ENCODE measurements at regions not wholly inside any gene's neighbourhood (a gene's known extent, or its start where the extent isn't known, plus 50 kb on each side); places are given as distances from the start of the nearest gene placed in this dataset.

DNA sequence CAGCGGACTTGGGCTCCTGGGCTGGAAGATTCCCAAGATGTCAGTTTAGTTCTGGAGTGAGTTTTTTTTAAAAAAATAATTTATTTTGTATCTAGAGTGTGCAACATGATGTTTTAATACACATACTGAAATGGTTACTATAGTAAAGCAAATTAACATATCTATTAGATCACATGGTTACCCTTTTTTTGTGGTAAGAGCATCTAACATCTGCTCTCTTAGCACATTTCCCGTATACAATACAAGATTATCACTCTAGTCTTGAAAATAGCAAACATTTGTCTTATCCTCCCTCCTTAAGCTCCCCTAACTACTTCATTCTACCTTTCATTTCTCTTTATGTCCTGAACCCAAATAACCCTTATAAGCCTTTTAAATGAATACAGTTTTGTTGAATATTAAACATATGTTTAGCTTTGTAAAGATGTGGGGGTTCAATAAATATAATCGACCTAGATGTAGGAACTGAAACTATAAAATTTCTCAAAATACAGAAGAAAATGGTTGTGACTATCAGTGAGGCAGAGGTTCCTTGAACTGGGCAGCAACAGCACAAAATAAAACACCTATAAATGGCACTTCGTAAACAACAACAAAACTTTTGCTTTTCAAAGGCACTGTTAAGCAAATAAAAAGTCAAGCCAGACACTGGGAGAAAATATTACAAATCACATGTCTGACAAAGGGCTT lies 466.6 kb downstream of the FGF9 start:
- DNase-seq = no peak

DNA sequence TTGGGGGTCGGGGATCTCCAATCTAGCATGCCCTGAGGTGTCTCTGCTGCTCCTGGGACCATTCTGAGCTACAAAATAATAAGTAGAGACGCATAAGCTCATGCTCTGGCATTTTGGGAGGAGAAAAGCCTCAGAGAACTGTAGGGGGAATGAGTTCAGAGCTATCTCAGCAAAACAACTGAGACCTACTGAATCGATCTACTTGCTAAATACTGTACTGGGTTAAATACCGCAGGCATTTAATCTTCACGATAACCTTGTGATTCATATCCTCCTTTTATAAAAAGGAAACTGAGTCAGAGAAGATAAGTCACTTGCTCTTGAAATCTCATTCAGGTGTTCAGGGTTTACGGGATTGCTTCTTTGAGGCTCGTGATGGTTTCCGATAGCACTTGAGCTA lies 468.1 kb downstream of the FGF9 start:
- no peak for DNase-seq

DNA sequence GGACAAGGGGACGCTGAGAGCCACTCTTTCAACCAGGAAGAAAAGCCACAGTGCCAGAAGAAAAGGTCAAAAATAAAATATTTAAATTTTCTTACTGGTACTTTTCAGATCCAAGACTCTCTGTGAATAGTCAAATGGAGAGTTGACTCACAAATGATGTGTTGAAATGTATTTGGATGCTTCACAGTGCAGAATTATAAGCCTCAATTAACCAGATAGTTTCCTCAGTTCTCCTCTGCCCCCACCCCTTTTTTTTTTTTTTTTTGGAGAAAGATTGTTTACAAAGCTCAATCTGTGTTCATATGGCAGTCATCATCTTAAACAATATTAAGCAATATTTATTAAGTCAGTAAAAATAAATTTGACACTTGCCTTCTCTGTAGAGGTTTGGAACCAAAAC lies 470.8 kb downstream of the FGF9 start:
- DNase-seq = no peak

DNA sequence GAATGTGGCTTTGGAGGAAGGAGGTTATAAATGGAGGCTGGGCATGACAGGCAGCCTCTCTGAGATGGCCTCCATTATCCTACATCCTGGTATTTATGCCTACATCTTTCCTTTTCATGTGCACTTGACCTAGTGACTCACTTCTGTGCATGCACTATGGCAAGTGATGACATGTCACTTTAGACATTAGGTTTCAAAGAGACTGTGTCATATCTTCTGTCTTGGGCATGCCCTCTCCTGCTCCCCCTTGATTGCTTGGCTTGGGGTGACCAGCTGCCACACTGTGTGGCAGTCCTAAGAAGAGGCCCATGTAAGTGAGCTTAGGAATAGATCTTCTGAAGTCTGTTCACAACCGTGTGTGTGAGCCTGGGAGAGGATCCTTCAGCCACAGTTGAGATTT lies 472.8 kb downstream of the FGF9 start:
- DNase-seq = no peak

DNA sequence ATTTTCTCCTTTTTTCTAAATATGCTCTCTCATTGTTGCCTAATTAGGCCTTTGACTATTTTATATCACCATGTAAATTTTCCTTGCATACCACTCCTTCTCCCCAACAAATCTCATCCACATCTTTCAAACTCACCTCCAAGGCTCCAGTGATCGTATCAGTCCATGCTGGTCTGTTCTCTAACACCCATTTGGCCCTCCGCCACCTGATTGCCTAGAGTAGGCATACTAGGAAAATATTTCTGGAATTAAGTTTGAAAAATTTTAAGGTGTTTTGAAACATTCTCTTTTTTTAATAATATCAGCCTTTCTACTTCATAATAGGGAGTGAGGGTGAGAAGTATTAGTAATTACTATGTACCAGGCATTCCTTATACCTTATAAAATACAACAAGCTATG lies 473.9 kb downstream of the FGF9 start:
- no peak for DNase-seq

DNA sequence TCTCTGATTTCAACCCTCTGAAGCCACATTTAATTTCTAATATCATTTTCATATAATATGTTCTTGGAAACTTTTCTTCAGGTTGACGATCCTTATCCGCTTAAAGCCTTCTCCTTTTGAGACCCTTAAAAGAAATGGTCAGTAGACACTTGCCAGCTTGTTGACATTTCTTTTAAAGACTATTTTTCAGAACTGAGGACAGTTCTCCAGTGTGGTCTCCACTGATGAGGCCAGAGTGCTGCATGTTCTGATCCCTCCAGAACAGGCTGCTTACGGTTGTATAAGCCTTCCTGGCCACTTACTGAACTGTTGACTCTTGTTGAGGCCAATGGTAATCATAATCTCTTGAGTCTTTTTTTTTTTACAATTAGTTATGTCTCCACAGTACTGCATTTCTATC lies 477.3 kb downstream of the FGF9 start:
- no peak for DNase-seq

DNA sequence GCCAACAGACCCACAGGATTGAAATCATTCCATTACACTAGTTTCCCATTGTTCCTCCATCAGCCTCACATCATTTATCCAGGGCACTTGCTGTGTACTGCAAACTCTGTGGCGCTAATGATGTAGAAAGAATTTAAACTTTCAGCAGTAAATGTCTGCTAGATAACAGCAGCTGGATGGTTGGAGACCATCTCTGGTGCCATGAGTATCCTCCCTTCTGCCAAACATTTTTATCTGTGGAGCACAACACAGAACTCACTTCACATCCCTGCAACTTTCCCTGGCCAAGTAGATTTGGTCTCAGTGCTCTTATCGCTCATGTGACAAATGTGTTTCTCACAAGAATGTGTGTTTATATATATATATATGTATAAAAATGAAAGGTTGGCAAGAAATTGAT lies 481.9 kb downstream of the FGF9 start:
- no peak for DNase-seq

DNA sequence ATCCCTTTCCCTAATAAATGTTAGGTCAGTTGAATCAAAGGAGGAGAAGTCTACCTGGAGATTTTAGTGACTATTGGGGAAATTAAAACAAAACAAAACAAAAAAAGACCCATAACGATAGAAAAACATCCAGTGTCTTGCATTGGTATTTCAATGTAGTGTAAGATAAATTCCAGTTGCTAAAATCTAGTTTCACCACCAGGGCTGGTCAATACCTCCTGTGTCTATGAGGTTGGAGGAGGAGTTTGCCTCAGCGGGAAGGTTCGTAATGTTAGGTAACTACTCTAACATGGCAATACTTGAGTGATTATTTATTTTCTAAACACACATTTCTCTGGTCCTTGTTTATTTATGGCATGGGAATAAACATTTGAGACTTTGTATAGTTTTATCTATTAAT lies 483.2 kb downstream of the FGF9 start:
- no peak for DNase-seq

DNA sequence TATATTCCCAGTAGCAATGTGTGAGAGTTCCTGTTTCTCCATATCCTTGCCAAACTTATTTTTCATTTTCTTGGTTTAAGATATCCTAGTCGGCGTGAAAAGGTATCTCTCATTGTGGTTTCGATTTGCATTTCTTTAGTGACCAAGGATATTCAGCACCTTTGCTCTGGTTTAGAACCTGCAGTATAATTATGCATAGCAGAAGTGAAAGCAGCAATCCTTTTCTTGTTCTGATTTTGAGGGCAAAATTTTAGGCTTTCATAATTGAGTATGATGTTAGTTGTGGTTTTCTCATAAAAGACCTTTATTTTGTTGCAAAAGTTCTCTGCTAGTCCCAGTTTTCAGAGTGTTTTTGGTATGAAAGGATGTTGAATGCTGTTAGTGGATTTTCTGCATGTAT lies 491.0 kb downstream of the FGF9 start:
- DNase-seq = no peak

DNA sequence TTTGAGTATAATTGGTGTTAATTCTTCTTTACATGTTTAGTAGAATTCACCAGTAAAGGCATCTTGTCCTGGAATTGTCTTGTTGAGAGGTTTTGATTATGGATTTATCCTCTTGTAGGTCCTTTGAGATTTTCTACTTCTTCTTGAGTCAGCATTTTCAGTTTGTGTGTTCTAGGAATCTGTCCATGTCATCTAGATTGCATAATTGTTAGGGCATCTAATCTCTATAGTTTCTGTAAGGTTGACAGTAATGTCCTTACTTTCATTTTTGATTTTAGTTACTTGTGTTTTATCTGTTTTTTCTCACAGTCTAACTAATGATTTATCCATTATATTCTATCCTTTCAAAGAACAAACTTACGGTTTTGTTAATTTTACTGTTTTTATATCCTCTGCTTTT lies 492.0 kb downstream of the FGF9 start:
- no peak for DNase-seq

DNA sequence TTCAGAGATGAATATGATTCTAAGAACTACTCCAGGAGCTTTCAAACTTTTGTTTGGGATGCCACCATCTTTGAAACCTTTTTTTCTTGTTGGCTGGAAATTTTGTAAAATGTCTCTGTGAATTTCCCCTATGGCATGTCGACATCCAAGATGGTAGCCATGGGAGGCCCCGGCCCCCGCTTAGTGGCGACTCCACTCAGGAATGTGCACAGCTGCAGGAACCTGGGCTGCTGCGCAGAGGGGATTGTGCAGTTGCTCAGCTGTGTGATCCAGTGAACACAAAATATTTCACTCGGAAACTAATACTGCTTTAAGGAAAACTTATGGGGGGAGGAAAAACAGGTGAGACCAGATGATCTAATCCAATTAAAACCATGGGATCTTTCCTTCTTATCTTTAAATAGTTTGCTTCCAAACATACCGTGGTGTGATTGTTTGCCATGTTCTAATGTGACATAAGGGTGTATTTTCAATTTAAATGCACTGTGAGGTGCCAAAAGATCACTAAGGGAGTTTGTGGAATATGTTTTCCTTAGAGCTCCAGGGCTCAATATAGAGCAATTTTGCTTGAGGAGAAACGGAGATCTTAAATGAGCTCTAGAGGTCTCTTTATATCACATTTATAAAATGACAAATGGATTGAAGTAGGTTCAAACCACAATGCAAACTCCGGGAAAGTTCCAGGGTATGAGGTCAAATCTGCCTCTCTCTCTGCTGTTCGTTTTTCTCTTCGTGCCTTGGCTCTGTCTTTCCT lies 497.7 kb downstream of the FGF9 start:
- DNase-seq = no peak

DNA sequence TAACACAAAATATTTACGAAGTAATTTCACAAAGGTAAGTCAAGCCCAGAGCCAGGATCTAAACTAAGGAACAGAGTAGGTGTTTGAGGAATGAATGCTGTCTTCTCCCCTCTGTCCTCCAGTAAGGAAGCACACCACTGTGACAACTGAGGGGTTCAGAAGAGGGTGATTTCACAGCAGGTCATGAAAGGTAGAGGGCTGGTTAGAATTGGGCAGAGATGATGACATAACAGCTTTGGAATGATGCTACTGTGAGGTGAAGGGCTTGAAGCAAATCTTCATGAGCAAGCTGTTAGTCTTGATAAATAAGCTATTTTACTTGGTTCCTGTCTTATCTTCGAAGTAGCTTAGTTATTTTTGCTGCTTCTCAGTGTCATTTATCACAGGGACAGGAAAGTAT lies 498.6 kb downstream of the FGF9 start:
- DNase-seq = no peak

DNA sequence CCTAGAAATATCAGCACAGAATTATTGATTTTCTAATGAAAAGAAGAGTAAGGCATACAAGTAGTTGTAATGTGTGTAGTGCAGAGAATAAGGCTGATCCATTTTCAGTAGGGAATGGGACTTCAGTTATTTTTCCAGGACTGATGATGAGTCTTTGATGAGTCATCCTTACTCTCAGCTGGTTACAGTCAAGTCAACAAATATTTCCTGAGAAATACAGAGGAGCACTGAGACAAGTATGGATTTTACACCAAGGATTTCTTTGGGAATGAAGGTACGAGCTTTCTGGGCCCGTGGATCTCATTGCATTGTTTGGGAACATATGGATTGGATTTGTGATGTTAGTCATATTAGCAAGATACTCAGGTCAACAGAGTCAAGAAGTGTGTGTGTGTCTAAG lies 502.7 kb downstream of the FGF9 start:
- DNase-seq = no peak

DNA sequence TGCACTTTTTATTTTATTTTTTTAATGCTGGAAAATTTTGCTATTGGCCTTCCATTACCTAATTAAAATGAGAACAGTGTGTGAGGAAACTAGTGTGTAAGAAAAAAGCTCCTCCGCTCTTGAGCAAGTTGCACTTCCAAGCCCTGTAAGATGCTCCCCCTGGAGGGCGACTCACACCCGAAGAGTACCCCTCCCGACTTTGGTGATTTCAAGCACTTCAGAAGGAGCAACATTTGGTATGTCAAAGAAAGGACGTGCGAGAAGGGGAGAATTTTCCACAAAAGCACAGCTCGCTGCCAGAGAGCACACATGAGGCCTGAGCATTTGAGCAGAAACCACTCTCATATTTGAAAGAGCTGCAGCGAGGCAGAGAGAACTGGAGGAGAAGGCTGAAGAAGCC lies 504.4 kb downstream of the FGF9 start:
- DNase-seq = no peak

DNA sequence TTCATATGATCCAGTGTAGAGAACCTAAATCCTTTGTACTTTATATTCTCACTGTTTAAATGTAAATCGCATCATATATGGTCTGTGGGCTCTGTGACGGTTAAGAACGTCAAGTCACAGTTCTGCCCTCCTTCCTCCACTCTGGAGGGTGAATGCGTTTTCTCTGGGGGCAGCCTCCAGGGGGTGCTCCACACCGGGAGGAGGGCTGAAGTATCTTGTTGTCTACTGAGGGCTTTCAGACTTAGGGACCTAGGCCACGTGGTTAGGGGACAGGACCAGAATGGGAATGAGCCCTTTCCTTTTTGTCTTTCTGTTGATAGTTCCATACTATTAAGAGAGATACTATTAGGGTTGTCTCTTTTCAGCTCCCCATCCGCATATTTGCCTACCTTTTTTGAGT lies 504.9 kb downstream of the FGF9 start:
- DNase-seq = no peak

DNA sequence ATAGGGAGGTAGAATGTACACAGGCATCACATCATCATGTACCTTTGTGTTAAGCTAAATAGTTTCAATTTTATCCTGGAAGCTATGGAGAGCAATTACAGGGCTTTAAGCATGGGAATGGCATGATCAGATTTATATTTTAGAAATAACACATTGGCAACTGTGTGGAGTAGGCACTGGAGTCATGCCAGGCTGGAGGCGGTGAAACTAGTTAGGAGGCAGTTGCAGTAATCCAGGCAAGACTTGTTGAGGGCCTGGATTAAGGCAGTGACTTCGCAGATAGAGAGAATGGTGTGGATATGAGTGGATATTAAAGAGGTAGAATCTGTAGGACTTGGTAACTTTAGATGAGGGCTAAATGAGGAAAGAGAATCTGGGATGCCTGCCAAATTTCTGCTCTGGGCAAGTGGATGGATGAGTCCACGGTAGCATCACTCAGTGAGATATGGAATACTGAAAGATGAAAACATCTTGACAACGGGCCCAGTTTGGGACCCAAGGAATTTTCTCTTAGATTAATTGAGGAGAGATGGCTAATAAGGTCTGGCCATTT lies 506.2 kb downstream of the FGF9 start:
- DNase-seq = no peak

DNA sequence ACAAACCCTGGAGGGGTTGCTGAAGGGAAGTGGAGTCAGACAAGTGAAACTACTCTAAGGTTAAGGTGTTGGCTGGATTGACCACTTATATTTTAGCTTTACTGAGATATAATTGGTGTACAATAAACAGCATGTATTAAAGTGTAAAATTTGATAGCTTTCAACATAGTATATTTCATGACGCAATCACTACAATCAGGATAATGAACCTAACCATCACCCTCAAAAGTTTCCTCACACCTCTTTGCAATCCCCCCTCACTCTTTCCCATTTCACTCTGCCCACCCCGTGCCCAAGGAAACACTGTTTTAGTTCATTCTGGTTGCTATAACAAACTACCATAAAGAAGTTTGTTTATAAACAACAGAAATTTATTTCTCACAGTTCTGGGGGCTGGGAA lies 508.0 kb downstream of the FGF9 start:
- no peak for DNase-seq

DNA sequence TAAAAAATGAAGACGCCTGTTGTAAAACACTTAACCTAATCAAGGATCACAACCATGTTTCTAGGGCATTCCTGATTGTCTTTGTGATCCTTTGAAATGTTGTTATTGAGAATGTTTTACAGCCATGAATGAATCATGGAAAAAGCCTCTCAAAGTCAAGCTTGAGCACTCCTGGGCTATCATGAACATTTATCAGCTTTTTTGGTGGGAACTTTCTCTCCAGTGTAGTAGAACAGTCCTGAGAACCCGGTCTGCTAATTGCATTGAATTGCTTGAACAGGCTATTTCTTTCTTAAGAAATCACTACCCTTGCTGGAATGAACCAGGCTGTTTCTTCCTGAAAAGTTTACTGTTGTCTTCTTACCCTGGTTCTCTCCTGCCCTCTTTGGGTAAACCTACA lies 516.5 kb downstream of the FGF9 start:
- DNase-seq = no peak

DNA sequence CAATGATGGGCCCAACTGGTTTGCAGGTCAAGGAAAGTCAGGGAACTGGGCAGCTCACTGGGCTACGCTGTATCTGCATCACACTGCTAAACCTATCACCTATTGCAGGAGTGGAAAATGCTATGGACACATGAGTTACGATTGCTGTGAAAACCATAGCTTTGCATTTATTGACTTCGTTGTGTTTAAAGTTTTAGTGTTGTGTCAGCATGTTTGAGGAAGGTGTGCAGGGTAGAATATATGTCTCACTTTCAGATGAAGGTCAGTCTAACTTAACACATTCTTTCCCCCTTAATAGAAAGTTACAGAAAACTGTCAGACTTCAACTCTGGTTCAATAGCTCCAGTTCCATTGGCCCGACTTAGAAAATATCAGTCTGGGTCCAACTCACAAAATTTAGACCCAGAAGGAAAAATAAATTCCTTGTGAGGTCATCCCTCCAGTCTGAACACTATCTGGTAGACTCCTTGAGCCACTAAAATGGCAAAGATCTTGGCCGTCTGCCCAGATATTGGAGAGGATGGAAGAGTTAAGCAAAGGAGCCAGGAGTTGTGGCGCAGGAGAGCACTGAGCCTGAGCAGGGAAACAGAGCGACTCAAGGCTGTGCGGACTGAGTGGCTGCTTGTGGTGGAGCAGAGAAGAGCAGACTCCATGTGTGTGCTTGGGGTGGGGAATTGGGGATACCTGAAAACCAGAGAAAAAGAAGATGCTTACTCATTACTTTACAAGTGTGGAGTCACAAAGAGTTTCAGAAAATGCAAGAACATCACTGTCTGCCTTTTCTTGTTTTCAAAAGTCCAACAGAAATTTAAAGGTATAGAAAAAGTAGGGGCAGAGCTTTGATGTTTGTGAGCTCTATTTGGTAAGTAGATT lies 518.5 kb downstream of the FGF9 start:
- DNase-seq = no peak

DNA sequence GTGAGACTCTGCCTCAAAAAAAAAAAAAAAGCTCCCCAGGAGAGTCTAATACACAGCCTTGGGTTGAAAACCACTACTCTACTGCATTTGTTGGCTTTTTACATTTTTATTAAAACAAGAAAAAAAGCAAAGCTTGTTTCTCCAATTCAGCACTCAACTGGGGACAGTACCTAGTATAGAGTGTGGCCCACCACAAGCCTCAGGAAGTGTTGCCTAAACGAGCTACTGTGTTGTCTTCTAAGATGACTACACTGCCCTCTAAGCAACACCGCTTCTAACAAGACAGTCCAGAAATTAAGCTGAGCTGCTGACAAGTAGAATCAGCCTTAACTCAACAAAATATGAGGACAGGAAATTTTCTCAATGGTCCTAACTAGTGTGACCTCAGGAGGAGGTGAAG lies 522.2 kb downstream of the FGF9 start:
- DNase-seq = no peak

DNA sequence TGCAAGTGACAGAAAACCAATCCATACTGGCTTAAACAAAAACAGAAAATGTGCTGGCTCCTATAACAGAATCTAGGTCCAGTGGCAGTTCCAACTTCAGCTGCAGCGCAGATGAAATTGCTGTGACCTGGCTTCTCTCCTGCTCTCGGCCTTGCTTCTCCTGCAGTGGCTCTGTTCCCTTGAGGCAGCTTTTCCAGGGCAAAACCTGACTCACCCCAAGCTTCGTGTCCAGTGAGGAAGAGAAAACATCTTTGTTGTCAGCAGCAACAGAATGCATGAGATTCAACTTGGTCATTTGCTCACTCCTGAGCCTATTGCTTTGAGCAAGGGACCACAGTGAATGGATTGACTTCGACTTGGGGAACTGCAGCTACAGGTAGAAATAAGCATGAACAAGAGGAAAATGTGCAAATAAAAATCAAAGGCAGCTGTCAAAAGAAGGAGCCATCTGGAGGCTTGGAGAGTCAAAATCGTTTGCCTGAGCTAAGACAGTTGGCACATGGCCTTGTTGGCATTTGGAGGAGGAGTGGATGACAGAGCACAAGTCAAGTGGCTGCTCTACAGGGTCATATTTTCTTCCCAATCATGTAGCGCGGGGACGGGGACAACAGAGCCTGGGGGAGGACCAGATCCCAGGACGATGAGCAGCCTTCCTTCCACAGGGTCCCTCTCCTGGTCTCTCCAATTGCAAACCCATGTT lies 523.4 kb downstream of the FGF9 start:
- no peak for DNase-seq

DNA sequence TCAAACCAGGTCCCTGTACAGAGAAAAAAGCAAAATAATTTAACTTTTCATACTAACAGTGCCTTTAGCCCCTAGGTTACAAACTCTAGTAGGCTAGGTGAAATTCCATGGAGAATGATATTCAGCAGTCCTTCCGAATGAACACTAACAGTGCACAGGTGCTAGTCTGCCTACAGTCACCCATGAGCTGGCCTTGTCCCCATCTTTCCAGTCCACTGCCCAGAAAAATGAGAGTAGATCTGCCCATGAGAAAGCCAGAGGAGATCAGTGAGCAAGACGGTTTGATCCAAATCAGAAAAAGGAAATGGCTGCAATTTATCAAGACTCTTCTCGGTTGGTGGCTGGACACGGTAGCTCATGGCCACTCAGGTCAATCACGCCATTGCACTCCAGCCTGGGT lies 524.9 kb downstream of the FGF9 start:
- no peak for DNase-seq

DNA sequence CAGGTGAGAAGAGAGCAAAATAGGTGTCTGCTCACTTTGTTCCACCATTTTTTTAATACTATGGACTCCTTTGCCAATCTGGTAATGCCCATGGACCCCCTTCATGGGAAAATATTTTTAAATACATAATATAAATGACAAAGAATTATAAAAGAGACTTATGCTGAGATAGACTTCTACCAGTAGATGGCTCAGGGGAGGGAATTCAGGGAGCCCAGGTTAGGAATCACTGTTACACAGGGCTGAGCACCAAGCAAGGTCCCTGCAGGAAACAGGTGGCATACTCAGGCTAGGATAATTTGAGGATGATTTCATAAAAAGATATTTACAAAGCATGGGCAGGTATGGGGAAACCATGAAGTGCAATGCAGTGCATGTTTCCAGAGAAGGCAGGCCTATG lies 525.9 kb downstream of the FGF9 start:
- no peak for DNase-seq

All from activated CD8-positive, alpha-beta memory T cell treated with anti-CD3 and anti-CD28 coated beads for 24 hours (primary cell).